RKO (cell line): ENCODE measurements at regions not wholly inside any gene's neighbourhood (a gene's known extent, or its start where the extent isn't known, plus 50 kb on each side); places are given as distances from the start of the nearest gene placed in this dataset.
"Not testable (repeated sequence)": the region's sequence is repeated elsewhere in the genome, so short reads cannot be mapped to it uniquely, and the experiment has no call there.

ENCODE experiments used
- DNase-seq: peaks from one replicate; pipeline ENCODE4 v3.0.0-alpha.2; 2016; ENCODE audit warnings: low spot score

DNA sequence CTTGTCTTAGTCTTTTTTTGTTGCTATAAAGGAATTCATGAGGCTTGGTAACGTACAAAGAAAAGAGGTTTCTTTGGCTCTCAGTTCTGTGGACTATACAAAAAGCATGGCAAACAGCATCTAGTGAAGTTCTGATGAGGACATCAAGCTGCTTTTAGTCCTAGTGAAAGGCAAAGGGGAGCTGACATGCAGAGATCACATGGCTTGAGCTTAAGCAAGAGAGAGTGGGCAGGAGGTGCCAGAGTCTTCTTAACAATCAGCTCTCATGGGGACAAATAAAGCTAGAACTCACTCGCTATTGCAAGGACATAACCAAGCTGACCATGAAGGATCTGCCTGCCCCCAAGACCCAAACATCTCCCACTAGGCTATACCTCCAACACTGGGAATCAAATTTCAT lies 1063.1 kb downstream of the PCDH7 start:
- no peak for DNase-seq

DNA sequence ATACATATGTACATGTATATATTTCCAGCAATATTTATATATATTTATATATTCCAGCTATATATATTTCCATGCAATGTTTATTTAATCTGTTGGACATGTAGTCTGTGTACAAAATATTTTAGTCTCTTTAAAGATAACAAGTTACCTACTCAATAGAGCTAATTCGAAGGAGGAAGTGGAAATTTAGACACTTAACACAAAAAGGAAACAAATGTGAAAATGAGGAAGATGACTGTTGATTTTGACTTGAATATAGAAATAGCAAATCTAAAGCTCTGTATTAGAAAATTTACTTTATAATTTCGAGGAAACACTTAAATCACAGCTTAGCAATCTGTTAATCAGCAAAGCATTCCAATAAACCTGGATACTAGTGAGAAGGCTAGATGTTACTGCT lies 1064.4 kb downstream of the PCDH7 start:
- no peak for DNase-seq

DNA sequence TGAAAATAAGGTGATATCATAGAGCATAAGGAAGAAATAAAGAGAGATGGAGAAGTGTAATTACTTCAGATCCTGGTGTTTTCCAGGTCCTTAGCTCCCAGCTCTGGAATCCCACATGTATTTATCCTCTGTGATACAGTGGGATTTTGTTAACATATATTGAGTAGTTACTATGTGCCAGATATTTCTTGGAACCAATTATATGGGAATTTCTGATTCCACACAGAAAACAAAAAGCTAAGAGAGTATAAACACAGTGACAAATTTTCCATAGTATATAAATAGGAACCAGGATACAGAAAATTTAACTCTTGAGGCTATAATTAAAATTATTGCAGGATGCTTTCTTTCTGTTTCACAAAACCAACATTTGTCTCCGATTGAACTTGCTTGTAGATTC lies 1067.5 kb downstream of the PCDH7 start:
- DNase-seq, result no peak

DNA sequence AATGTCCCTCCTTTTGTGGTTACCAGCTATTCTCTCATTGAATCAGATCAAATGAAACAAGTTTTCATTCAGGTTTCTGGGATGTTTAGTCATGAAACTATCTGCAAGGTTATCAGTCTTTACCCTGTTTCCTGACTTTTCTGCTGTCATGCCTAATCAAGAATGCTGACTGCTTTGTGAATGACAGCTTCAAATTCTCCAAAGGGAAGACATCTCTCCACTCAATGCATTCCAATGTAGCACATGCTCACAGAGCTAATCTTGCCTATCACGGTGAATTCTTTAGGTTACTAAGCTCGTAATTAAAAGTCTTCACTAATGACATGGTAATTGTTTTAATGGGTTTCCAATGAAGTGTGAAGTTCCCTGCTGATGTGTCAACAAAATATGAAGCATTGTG lies 1068.5 kb downstream of the PCDH7 start:
- no peak for DNase-seq

DNA sequence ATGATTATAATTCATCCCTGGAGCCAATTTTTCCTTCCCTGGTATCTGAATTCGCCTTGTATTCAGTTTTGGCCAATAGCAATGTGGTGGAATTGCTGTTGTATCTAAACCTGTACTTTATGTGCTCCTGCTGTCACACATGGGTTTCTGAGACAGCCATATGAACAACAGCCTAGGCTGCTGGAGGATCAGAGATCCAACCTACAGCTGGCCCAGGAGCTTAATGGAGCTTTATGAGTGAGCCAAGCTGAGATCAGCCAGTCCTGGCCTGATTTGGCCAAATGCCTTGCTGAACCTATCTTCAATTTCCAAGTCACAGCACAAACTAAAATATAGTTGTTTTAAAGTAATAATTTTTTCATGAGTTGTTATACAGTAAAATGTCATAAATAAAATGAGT lies 1071.5 kb downstream of the PCDH7 start:
- DNase-seq, result no peak

DNA sequence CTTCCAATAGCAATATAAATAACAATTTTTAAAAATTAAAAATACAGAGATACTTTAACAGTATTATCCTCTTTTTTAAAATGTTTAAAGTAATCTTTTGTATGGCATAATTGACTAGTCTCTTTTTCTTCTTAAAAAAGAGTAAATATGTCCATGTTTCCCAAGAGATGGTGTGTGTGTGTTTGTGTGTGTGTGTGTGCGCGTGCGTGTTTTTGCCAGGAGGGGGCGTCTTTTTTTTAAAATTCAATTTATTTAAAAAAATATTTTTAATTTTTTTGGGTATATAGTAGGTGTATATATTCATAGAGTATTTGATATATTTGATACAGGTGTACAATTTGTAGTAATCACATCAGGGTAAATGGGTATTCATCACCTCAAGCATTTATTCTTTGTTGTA lies 1073.7 kb downstream of the PCDH7 start:
- no peak for DNase-seq

DNA sequence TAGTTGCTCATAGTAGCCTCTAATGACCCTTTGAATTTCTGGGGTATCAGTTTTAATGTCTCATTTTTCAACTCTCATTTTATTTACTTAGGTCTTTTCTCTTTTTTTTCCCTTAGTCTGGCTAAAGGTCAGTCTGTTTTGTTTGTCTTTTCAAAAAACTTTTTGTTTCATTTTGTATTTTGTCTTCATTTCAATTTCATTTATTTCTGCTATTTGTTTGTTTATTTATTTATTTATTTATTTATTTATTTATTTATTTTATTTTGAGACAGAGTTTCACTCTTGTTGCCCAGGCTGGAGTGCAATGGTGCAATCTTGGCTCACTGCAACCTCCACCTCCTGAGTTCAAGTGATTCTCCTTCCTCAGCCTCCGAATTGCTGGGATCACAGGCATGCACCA lies 1076.9 kb downstream of the PCDH7 start:
- not testable (repeated sequence) for DNase-seq

DNA sequence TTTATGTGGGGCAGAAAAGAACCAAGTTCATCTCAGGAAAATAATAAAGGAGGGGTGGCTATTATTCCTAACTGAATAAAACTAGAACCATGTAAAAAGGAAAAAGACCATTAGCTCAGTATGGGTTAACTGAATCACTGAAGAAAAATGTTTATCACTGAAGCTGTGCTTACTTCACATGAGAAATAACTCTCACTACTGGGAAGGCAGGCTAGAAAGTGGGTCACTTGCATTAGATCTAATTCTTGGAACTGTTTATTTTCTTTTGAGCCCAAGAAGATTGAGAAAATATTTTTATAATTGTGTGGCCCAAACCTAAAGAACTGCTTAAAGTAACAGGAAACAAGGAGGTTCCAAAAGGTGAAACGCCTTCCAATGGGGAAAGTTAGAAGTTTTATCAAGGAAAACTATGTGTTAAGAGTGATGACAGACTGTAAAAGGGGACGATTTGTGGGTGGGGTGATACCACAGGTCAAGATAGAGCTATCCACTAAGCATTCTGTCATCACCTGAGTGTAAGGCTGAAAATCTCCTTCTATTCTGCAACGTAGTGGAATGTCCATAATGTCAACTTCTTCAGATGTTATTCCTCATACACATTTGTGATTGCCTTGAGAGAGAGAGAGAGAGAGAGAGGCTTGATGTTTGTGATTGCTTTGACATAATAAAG lies 1083.5 kb downstream of the PCDH7 start:
- no peak for DNase-seq

DNA sequence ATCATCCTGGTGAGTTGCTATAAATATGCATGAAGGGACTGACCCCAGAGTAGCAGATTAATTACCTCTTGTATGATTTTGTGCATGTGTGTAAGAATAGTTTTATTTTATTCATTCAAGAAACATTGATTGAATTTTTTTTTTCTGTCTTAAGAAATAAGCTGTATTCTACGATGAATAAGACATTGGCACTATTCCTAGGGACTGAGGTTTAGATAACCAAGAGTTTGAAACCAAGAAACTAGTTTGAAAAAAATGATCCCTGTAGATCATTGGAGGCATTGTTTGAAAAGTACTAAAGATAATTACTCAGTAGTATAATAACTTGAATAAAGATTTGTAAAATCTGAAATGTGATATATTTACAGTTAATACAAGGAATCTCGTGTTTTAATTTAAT lies 1086.9 kb downstream of the PCDH7 start:
- no peak for DNase-seq

DNA sequence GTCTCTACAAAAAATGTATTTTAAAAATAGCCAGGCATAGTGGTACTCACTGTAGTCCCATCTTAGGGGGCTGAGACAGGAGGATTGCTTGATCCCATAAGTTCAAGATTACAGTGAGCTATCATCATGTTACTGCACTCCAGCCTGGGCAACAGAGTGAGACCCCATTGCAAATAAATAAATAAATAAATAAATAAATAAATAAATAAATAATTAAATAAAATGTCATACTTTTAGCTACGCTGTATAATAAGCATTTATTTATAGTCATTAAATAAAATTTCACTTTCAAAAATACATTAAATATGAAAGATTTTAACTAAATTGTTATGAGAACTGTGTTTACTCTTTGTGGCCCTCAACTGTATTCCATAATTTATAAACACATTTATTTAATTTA lies 1124.2 kb downstream of the PCDH7 start:
- no peak for DNase-seq

DNA sequence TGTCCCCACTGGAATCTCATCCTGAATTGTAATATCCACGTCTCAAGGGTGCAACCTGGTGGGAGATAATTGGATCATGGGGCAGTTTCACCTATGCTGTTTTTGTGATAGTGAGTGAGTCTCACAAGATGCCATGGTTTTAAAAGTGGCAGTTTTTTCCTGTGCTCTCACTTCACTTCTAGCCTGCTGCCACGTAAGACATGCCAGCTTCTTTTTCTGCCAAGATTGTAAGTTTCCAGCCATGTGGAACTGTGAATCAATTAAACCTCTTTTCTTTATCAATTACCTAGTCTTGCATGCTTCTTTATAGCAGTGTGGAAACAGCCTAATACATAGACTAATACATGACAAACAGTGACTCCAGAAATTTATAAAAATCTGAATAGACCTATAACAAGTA lies 1131.8 kb downstream of the PCDH7 start:
- no peak for DNase-seq

DNA sequence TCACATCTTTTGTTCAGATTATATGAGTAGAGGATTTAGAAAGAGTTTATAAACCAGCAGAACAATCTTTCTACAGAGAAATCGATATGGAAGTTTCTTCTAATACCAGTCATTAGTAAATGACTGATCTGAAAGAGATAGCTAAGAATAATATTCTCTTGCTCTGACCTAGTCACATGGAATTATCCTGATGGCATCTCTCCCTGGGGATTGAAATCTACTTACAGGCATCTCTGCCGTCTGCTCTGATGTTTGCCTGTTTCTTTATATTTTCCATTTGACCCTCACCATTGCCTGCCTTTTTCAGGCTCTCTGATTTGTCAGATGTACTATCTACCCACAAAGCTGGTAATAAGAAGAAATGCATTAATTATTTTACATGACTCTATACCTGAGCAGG lies 1157.3 kb downstream of the PCDH7 start:
- DNase-seq, result no peak

DNA sequence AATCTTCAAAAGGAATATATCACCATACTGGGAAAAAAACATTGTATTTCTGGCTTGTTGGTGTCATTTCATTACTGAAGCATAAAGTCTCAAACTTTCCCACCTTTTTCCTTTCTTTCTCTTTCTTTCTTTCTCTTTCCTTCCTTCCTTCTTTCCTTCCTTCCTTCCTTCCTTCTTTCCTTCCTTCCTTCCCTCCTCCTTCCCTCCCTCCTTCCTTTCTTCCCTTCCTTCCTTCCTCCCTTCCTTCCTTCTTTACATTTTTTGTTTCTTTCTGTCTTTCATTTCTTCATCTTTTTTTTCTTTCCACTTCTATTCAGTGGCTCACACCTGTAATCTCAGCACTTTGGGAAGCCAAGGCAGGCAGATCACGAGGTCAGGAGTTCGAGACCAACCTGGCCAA lies 1160.7 kb downstream of the PCDH7 start:
- not testable (repeated sequence) for DNase-seq

DNA sequence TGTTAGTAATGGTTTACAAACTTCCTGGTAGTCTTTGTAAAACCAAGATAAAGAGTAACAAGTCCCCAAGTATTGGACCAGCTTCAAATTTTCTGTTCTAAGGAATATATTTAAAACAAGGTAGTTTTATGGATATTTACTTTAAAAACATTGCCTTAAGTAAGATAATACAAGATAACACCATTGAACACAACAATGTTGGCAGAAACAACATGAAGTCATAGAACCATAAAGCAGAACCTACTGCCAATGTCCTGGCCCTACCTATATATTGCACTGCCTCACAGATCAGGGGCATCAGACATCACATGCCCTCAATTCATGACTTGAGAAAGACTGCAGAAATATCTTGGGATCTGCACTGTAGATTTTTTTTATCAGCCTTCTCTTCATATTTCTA lies 1176.2 kb downstream of the PCDH7 start:
- no peak for DNase-seq

DNA sequence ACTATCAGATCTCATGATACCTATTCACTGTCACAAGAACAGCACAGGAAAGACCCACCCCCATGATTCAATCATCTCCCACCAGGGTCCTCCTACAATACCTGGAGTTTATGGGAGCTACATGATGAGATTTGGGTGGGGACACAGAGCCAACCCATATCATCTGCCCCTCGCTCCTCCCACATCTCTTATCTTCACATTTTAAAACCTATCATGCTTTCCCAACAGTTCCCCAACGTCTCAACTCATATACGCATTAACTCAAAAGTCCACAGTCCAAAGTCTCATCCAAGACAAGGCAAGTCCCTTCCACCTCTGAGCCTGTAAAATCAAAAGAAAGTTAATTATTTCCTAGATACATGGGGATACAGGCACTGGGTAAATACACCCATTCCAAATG lies 1185.2 kb downstream of the PCDH7 start:
- no peak for DNase-seq

DNA sequence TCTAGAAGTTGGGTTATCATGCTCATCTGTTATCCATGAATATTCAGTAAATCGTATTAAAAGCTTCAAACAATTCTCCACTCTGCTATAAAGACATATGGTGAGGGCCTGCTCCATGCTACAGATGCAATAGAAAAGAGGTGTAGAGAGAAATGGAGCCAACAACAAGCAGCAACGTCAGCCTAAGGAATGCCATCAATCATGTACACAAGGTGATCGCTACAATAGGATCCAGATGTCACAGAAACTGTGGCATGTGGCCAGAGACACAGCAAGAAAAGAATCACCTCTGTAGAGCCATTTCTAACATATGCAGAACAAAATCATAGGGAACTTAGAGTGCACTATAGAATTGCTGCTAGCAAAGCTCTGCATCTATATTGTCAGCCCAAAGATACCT lies 1188.1 kb downstream of the PCDH7 start:
- no peak for DNase-seq

DNA sequence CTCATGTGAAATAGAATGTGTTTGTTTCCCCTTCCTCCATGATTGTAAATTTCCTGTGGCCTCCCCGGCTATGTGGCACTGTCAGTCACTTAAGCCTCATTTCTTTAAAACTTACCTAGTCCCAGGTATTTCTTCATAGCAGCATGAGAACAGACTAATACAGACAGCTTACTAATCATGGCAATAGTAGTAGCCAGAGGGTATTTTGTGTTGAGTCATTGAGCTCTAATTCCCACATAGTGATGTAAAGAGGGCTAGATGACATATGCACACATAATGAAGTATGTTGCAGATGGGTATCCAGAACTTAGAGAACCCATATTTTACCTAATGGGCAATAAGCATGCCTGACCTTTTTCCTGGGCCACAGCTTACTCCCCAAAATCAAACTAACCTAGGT lies 1197.2 kb downstream of the PCDH7 start:
- no peak for DNase-seq

DNA sequence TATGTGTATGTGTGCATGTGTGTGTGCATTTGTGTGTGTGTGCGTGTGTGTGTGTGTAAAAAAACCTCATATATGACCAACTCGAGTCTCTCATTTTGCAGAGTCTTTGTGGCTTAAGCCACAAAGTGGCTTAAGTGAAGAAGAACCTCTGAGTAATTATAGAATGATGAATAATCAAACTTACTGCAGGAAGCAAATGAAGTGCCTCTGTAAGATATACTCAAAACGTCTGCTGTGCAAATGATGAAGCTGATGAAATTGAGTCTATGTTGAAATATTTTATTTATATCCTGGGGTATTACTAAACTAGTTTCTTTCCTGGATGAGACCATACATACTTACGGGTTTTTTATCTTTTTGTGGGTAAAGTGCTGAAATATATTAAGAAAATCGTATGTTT lies 1198.7 kb downstream of the PCDH7 start:
- peak; percentile 3 for DNase-seq

DNA sequence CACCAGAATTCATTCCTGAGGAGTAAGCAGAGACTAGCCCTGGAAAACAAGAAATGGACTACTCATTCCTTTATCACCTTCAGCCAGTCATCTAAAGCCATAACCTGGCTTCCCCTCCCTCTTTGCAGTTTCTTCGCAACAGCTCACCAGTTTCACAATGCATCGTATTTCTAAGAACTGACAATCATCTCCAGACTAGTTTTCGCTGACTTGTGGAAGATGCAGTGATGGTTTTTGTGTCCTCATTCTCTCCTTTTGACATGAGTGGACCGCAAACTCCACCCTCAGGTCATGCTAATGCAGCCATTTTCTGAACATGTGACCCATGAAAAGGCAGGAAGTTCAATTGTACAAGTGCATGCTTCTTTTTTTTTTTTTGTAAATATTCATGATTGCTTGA lies 1203.5 kb downstream of the PCDH7 start:
- DNase-seq, result no peak

DNA sequence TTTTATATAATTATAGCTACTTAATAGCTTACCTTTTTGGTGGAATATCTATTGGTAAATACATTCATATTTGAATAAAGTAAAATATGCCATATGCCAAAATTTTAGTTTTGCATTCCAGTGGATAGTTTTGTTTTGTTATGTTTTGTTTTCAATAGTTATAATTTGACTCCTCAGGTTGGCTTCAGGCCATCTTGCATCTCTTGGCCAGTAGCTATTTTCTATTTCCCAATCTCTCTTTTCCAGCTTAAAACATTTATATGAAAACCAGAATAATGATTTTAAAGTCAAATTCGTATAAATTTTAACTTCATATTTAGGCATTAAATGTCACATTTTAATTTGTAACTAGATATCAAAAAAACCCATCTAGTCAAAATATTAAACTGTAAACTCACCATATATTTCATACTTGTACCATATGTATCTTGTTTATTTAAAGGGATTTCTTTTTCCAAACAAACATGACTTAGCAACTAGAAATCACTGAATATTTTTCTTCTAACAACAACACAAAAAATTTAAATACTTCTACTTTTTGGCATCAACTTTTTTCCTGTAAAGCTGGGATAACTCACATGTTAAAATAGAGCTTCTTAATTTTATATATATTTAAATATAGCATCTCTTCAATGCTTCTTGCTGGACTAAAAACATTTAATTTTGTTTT lies 1209.6 kb downstream of the PCDH7 start:
- no peak for DNase-seq

DNA sequence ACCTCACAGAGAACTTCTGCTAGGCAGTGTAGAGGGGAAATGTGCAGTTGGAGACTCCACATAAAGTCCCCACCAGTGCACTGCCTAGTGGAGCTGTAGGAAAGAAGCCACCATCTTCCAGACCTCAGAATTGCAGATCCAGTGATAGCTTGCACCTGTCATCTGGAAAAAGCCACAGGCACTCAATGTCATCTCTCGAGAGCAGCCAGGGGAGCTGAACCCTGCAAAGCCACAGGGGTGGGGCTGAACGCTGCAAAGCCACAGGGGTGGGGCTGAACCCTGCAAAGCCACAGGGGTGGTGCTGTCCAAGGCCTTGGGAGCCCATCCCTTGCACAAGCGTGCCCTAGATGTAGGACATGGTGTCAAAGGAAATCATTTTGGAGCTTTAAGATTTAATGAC lies 1226.3 kb downstream of the PCDH7 start:
- DNase-seq, result no peak

DNA sequence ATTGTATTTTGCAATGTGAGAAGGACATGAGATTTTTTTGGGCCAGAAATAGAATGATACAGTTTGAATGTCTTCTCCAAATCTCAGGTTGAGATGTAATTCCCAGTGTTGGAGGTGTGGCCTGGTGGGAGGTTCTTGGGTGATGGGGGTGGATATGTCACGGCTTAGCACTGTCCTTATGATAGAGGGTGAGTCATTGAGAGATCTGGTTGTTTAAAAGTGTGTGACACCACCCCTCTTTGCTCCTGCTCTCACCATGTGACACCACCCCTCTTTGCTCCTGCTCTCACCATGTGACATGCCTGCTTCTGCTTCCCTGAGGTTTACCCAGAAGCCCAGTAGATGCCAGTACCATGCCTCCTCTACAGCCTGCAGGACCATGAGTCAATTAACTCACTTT lies 1226.9 kb downstream of the PCDH7 start:
- DNase-seq, result peak; percentile 2

DNA sequence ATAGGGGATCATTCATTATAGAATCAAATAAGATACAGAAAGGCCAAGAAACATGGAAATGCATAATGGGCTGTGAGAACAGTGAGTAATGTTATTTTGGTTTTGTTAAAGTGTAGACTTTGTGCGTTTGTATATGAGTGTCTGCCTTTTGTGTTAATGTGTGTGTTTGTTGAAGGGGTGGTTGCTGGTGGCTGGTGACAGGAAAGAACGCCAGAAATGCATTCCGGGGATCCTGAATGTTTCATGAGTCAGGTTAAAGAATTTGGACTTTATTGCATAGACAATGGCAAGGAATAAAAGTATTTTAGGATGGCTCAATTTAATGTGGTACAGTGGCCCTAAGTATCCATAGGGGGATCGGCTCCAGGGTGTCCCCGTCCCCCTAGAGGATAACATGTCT lies 1228.9 kb downstream of the PCDH7 start:
- no peak for DNase-seq

DNA sequence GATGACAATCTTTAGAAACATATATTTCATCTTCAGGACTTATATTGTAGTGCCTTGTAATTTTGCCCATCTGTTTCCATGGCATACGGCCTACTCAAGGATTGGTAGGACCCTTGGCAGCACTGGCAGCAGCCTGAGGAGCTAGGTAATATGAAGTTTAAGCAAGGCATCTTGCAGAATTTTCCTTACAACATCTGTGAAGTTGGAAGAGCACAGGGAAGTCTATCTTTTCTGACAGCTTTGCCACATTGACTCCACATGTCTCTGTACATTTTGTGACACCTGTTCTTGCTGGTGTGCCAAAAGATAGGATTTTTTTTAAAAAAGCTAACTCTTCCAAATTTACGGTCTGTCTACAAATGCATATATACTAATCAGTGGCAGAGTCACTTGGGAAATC lies 1235.2 kb downstream of the PCDH7 start:
- DNase-seq, result no peak
